ENCODE measurements at regions not wholly inside any gene's neighbourhood (a gene's known extent, or its start where the extent isn't known, plus 50 kb on each side); places are given as distances from the start of the nearest gene placed in this dataset.

DNA sequence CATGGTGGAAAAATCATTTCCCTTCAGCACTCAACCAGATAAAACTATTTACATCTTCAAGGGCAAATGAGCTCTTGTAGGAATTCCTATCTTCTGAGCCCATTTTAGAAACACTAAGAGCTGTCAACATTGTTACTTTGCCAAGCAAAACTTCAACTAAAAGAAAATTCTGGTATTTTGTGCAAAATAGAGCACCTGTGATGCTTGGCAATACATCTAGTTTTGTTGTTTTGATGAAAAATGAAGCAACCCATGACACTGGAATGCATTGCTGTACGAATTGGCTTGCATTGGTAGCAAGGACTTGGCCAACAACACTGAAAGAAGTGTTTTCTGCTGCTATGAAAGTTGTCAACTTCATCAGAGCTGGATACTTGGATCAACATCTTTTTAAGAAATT is 194.4 kb downstream of the COX18 start:
- TF ChIP-seq, protein P1, sequence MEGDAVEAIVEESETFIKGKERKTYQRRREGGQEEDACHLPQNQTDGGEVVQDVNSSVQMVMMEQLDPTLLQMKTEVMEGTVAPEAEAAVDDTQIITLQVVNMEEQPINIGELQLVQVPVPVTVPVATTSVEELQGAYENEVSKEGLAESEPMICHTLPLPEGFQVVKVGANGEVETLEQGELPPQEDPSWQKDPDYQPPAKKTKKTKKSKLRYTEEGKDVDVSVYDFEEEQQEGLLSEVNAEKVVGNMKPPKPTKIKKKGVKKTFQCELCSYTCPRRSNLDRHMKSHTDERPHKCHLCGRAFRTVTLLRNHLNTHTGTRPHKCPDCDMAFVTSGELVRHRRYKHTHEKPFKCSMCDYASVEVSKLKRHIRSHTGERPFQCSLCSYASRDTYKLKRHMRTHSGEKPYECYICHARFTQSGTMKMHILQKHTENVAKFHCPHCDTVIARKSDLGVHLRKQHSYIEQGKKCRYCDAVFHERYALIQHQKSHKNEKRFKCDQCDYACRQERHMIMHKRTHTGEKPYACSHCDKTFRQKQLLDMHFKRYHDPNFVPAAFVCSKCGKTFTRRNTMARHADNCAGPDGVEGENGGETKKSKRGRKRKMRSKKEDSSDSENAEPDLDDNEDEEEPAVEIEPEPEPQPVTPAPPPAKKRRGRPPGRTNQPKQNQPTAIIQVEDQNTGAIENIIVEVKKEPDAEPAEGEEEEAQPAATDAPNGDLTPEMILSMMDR (IDR thresholded peaks at IDR 0.05; ENCODE audit: insufficient read depth, low read length, poor library complexity, severe bottlenecking): no peak
- TF ChIP-seq EZH2phosphoT487 (conservative IDR thresholded peaks at IDR 0.05; ENCODE audit: low read length): no peak

All from SU-DHL-6 (cell line).